GM12878 (cell line): ENCODE measurements at regions not wholly inside any gene's neighbourhood (a gene's known extent, or its start where the extent isn't known, plus 50 kb on each side); places are given as distances from the start of the nearest gene placed in this dataset.
A peak's percentile ranks its signal among the peaks of the same experiment; 100 is the strongest.

Experiments used
- ATAC-seq: fragments of 200-7000 bp; cut with Tn5 transposase; 3 replicates; pipeline ENCODE4 v1.9.1; 2020; ENCODE audit warnings: mild to moderate bottlenecking, moderate library complexity
- BruUV-seq: library from RNA; stranded (reverse); fragments of 400-500 nt; replicated peaks from 2 replicates; lab custom pipeline; 2021; lab: Mats Ljungman, UMichigan
- CTCF ChIA-PET: fragments of 300-600 bp; sonication (Branson Sonifier 250); formaldehyde crosslinking; extraction: SDS; loops from one replicate; lab custom pipeline; 2021; ENCODE audit warnings: inconsistent platforms; lab: Yijun Ruan, JAX
- POLR2A ChIA-PET: fragments of 350-600 bp; formaldehyde crosslinking; extraction: SDS; loops from one replicate; lab custom pipeline; 2021; ENCODE audit warnings: inconsistent platforms; lab: Charles Lee
- RAD21 ChIA-PET: fragments of 300-600 bp; sonication (Branson Sonifier 250); formaldehyde crosslinking; loops from one replicate; lab custom pipeline; 2023; ENCODE audit warnings: antibody characterized with exemption; ENCODE audit not compliant: unreplicated experiment; lab: Charles Lee
- SMC1A ChIA-PET: fragments of 300-600 bp; sonication (Branson Sonifier 250); formaldehyde crosslinking; loops from one replicate; lab custom pipeline; 2023; ENCODE audit not compliant: unreplicated experiment, uncharacterized antibody; lab: Charles Lee
- DNase-seq: peaks from one replicate; pipeline ENCODE4 v3.0.0-alpha.2; 2011; ENCODE audit warnings: low read depth, low spot score
- FAIRE-seq: peaks from 3 replicates; lab custom pipeline; 2011; peaks lifted over from hg19 to GRCh38; lab: Jason Lieb, UNC
- H2AFZ ChIP-seq: 2 replicates; pipeline ENCODE4 v1.6.0; 2011; ENCODE audit warnings: low read depth, low read length, control low read depth; ENCODE audit not compliant: control insufficient read depth
- H3K27ac ChIP-seq: 2 replicates; pipeline ENCODE4 v1.5.1; 2011; ENCODE audit warnings: control low read depth; ENCODE audit not compliant: control insufficient read depth, insufficient read depth
- H3K27me3 ChIP-seq, 2 experiments: replicated peaks in 1 of 2; 2 replicates each; pipeline versions ENCODE4 v1.6.0 to v1.6.1; 2011; ENCODE audit warnings: low read length in 1 of 2; ENCODE audit not compliant: control insufficient read depth in 2 of 2, insufficient read depth in 2 of 2
- H3K36me3 ChIP-seq, 2 experiments: 2 replicates each; pipeline ENCODE4 v1.5.1; 2011; ENCODE audit warnings: low read length in 1 of 2; ENCODE audit not compliant: control insufficient read depth in 2 of 2, insufficient read depth in 2 of 2
- H3K4me1 ChIP-seq: 2 replicates; pipeline ENCODE4 v1.6.1; 2011; ENCODE audit warnings: mild to moderate bottlenecking, low read length, moderate library complexity, mixed read lengths; ENCODE audit not compliant: control insufficient read depth, insufficient read depth
- H3K4me2 ChIP-seq: 2 replicates; pipeline ENCODE4 v1.6.0; 2011; ENCODE audit warnings: control low read depth; ENCODE audit not compliant: control insufficient read depth, insufficient read depth
- H3K4me3 ChIP-seq: fragments of 200-600 bp; sonication (generic); 2 replicates; pipeline ENCODE4 v1.5.1; 2016
- H3K79me2 ChIP-seq: 2 replicates; pipeline ENCODE4 v1.6.0; 2011; ENCODE audit warnings: low read length; ENCODE audit not compliant: control insufficient read depth, insufficient read depth
- H3K9ac ChIP-seq: 2 replicates; pipeline ENCODE4 v1.8.0; 2011; ENCODE audit warnings: low read length, control low read depth, mixed read lengths; ENCODE audit not compliant: control insufficient read depth, insufficient read depth
- H3K9me3 ChIP-seq: replicated peaks from 3 replicates; pipeline ENCODE4 v1.5.1; 2011; ENCODE audit warnings: mild to moderate bottlenecking, low read length; ENCODE audit not compliant: control insufficient read depth, insufficient read depth
- H4K20me1 ChIP-seq: 2 replicates; pipeline ENCODE4 v1.6.0; 2011; ENCODE audit not compliant: control insufficient read depth, insufficient read depth
- BCL3 ChIP-seq: IDR thresholded peaks from 2 replicates; pipeline ENCODE4 v1.6.1; 2011; ENCODE audit warnings: borderline replicate concordance, low read depth, mild to moderate bottlenecking, moderate library complexity, low read length; ENCODE audit not compliant: insufficient read depth, poor library complexity, severe bottlenecking
- BRCA1 ChIP-seq: IDR thresholded peaks from 2 replicates; pipeline ENCODE4 v1.6.1; 2011; ENCODE audit warnings: low read depth, low read length, improper control_type of control experiment
- CHD2 ChIP-seq: IDR thresholded peaks from 2 replicates; pipeline ENCODE4 v1.6.1; 2011; ENCODE audit warnings: low read depth, low read length, improper control_type of control experiment, borderline replicate concordance
- FOXM1 ChIP-seq: IDR thresholded peaks from 2 replicates; pipeline ENCODE4 v1.6.1; 2012; ENCODE audit warnings: low read depth, mild to moderate bottlenecking, inconsistent platforms, low read length, moderate library complexity
- GATAD2B ChIP-seq: fragments of 450-650 bp; conservative IDR thresholded peaks from 2 replicates; pipeline ENCODE4 v1.6.1; 2017; ENCODE audit warnings: low read depth, mild to moderate bottlenecking, moderate library complexity
- HDGF ChIP-seq: fragments of 450-650 bp; IDR thresholded peaks from 2 replicates; pipeline ENCODE4 v1.6.1; 2016; ENCODE audit warnings: antibody characterized with exemption
- LARP7 ChIP-seq: fragments of 450-650 bp; IDR thresholded peaks from 2 replicates; pipeline ENCODE4 v1.6.1; 2017; ENCODE audit warnings: mild to moderate bottlenecking
- MYC ChIP-seq: IDR thresholded peaks from 2 replicates; pipeline ENCODE4 v1.6.1; 2011; ENCODE audit warnings: mild to moderate bottlenecking, low read length, moderate library complexity, inconsistent platforms; ENCODE audit not compliant: insufficient read depth, insufficient replicate concordance, insufficient read length, severe bottlenecking
- NFYB ChIP-seq: IDR thresholded peaks from 2 replicates; pipeline ENCODE4 v1.6.1; 2011; ENCODE audit warnings: low read depth, mild to moderate bottlenecking, low read length, improper control_type of control experiment, moderate library complexity; ENCODE audit not compliant: insufficient read depth
- SMAD1 ChIP-seq: fragments of 450-650 bp; IDR thresholded peaks from 2 replicates; pipeline ENCODE4 v1.6.1; 2018; ENCODE audit warnings: mild to moderate bottlenecking, low read depth; ENCODE audit not compliant: partially characterized antibody
- WGBS: methylation state at CpG from one replicate; pipeline ENCODE4 v1.1.6; 2016; ENCODE audit warnings: low lambda C conversion rate; ENCODE audit not compliant: insufficient replicate concordance, insufficient coverage; ENCODE audit errors: missing lambda C conversion rate; 5-methylcytosine and 5-hydroxymethylcytosine counted together
- in situ Hi-C: fragments of 300-500 bp; cut with MboI; formaldehyde crosslinking; loops from 9 replicates; pipeline ENCODE4 v1.14.3; 2018; ENCODE audit warnings: mixed read lengths
- intact Hi-C: fragments of 100-400 bp; cut with micrococcal nuclease; formaldehyde crosslinking; loops from one replicate; pipeline ENCODE4 v1.14.2; 2022; ENCODE audit not compliant: unreplicated experiment

- SMC1A ChIA-PET: interaction anchor here (0.6 to 1.9 kb wide), 6 partner anchors 10 to 673 kb away, joined by 3 to 5 read pairs (median 4); no protein-coding TSS in a partner anchor
- H3K9me3 ChIP-seq: no peaks in the 10 kb centered on the region; the same call in 2 of the 3 replicates
- no peaks in the 10 kb centered on the region for H3K36me3 ChIP-seq
- H3K4me2 ChIP-seq: no peak overlapping the region
- H3K27me3 ChIP-seq: no peaks in the 10 kb centered on the region
- no peak overlapping the region for H2AFZ ChIP-seq
- in situ Hi-C loops: no loop called here
- WGBS: 75% methylated on average over 3 of the region's 3 CpGs
- H4K20me1 ChIP-seq: no peaks in the 10 kb centered on the region
- ATAC-seq: no peak
- no peaks in the 10 kb centered on the region for H3K4me1 ChIP-seq
- FAIRE-seq: no peak
- TF ChIP-seq BCL3 (no peak), NFYB (0 out of 2 replicates have a peak, but pooled peaks have one; percentile 9)
- intact Hi-C loops: no loop called here
- RAD21 ChIA-PET: interaction anchor here (1.1 kb wide), 1 partner anchor 12 kb away, joined by 3 read pairs; no protein-coding TSS in a partner anchor
- H3K27ac ChIP-seq: no peak overlapping the region
- H3K79me2 ChIP-seq: no peaks in the 10 kb centered on the region
- POLR2A ChIA-PET: no interaction called here
- no peak for DNase-seq
- no peak overlapping the region for H3K9ac ChIP-seq
- BruUV-seq: no TSS peak
- H3K4me3 ChIP-seq: no peak overlapping the region
- CTCF ChIA-PET: no interaction called here
Observed at GRCh38 chr3:106088899-106089298, 220.1 kb upstream of the CBLB start.

- FAIRE-seq (no peak), ATAC-seq (no peak), DNase-seq (no peak)
- intact Hi-C loops: no loop called here
- no TSS peak for BruUV-seq
- WGBS: 85% methylated on average over 1 of the region's 1 CpG
- H3K36me3 ChIP-seq: no peaks in the 10 kb centered on the region
- H3K4me1 ChIP-seq: no peaks in the 10 kb centered on the region
- no peaks in the 10 kb centered on the region; the same call in 2 of the 3 replicates for H3K9me3 ChIP-seq
- no peak overlapping the region for H2AFZ ChIP-seq
- no peaks in the 10 kb centered on the region for H4K20me1 ChIP-seq
- no peak overlapping the region for H3K4me3 ChIP-seq
- ChIA-PET CTCF (no interaction called here), RAD21 (interaction anchor here (1.1 kb wide), 1 partner anchor 13 kb away, joined by 3 read pairs; no protein-coding TSS in a partner anchor)
- H3K27ac ChIP-seq: no peak overlapping the region
- TF ChIP-seq FOXM1 (no peak), GATAD2B (no peak), CHD2 (no peak), MYC (no peak), HDGF (no peak), SMAD1 (no peak), BRCA1 (no peak), LARP7 (no peak)
- TF ChIP-seq, all 136 proteins: peak for 0
- SMC1A ChIA-PET: interaction anchor here (1.4 to 1.9 kb wide), 2 partner anchors 9 to 14 kb away, joined by 3 to 5 read pairs; no protein-coding TSS in a partner anchor
- Histone ChIP-seq H3K4me2 (no peak overlapping the region), H3K9ac (no peak overlapping the region), H3K27me3 (no peaks in the 10 kb centered on the region), H3K79me2 (no peaks in the 10 kb centered on the region)
- POLR2A ChIA-PET: no interaction called here
- in situ Hi-C loops: no loop called here
Observed at GRCh38 chr3:106089806-106090205, 221.0 kb upstream of the CBLB start.
